Inflammatory macrophage treated with lipopolysaccharide for 1 hour (primary cell): ENCODE measurements at regions not wholly inside any gene's neighbourhood (a gene's known extent, or its start where the extent isn't known, plus 50 kb on each side); places are given as distances from the start of the nearest gene placed in this dataset.
"Not testable (repeated sequence)": the region's sequence is repeated elsewhere in the genome, so short reads cannot be mapped to it uniquely, and the experiment has no call there.

Source experiments
- DNase-seq, 2 donors: peaks; one replicate each; pipeline ENCODE4 v3.0.0-alpha.2; 2020 to 2022

DNA sequence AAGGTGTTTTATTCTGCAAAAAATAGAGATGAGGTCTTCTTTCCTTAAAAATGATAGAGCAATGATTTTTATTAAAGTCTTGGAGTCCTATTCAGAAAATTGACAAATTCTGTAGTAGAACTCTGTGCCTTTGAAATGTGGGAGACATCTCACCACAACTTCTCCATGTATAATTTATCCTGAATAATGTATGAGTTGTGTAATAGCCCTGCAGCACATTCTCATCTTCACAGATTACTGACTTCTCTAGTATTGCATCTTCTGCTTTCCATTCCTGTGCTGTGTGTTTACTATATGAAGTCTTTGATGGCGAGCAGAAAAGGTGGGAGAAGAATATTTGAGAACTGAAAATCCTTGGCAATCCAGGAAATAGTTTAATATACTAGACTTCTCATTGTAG, 255.6 kb downstream of the TTC6 start:
- DNase-seq: no peak

DNA sequence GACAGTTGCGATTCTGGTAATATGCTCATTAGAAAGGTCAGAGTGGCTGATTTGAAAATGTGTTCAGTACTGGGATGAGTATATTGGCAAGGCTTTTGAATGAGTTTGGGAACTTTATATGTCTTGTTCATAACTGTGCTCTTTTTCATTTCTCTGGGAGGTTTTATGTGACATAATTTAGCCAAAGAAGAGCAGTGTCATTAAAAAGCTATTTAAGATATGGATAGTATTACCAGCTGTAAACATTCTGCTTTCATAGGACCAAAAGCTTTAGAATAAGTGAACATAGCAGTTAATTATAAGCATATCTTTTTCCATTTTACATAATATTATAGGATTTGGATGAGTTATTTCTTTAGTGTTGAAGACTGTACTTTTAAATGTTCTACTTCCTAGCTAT, 260.4 kb downstream of the TTC6 start:
- DNase-seq: no peak

GRCh38 chr14:37857774-37858266, 262.4 kb downstream of the TTC6 start:
- DNase-seq: no peak

DNA sequence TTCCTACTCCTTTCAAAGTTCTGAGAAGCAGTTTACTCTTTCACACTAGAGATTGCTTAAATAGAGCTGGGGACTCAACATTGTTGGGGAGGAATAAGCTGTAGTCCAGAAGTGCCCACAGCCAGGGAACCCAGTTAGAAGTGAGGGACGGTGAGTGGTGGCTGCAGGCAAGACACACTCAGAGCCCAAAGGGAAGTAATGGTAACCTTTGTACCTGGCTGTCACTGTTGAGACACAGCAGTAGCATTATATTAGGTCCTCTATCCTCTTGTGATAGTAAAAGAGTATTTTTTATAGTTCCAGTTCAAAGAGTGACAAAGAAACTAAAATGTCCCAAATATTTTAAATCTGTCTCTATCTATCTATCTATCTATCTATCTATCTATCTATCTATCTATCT, 263.3 kb downstream of the TTC6 start:
- DNase-seq: no peak

DNA sequence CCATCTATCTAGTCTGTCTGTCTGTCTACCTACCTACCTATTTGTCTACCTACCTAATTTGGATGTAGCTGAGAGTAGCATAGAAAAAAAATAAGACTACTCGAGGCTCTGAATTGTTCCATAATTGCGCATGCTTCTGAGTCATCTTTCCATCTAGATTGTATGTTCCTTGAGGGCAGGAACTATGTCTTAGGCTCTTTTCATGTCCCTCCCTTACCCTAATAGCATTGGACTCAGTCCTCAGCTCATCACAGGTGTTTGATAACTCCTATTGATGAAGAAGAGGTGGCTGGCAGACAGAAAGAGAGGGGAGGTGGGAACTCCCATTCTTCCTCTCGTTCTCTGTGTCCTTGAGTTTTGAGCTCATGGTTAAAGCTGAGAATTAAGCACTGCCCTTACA, 263.7 kb downstream of the TTC6 start:
- DNase-seq: no peak

DNA sequence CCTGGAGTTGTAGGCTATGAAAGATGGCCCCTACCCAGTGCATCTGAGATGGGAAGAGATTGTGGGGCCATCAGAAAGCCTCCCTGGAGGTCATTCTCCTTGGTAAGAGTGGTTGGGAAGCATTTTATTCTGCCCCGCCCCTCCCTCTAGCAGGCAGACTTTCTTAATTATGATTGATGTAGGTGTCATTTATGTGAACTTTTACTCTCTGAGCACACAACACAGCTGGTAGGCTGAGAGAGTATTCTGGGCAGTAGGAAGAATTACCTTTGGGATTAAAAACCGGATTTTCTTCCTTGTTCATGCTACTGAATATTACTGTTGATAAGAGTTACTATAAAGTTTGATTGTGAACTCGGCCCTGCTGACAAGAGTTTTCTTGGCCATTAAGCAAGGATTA, 266.8 kb downstream of the TTC6 start:
- DNase-seq: no peak

DNA sequence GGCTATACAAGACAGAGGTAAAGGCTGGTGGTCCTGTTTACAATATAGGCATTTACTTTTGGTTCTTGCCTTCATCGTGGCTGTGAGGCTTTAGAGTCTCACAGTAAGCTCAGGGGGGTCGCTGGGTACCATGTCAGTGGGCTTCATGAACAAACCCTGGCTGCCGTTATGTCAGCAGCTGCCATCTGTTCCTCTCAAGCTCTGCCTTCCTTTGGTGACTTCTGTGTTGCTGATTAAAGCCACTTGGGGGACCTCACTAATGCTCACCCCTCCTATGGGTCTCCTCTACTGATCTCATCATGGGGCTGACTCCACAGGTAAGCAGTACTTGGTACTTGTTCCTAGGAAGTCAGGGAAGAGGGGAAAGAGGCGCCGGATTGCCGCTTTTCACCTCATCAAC, 268.7 kb downstream of the TTC6 start:
- DNase-seq: no peak

GRCh38 chr14:37864861-37865718, 269.7 kb downstream of the TTC6 start:
- no peak for DNase-seq

DNA sequence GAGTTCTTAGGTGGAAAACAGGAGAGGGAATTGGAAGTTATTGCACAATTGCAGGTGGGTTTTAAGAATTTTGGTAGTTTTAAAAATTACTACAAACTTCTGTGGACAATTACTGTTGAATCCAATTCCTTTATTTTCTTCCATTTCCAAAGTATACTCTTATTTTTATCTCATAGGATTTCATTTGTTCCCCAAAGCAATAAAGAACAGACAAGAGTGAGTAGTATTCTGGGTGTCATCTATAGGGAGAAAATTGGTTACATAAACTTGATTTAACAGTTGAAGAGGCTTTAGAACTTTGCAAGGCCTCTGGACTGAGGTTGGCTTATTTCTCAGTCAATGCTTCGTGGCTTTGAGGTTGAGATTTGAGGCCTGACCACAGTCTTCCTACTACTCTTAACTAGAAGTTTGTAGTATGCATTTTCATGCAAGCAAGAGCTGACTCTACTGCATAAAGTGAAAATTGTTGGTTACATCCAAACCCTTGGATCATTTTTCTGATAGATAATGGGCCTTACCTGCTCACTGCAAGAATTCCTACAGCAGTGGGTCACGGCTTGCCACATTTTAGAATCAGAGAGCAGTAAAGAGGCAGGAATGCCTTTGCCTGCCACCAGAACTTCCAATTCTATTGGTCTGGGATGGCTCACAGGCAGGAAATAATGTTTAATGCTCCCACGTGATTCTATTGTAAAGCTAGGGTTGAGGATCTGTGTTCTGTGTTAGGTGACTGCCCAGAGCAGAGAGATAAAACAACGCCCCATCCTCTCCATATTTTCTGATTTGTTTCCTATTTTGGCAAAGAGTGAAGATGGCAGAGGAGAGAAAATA, 270.5 kb downstream of the TTC6 start:
- no peak for DNase-seq

DNA sequence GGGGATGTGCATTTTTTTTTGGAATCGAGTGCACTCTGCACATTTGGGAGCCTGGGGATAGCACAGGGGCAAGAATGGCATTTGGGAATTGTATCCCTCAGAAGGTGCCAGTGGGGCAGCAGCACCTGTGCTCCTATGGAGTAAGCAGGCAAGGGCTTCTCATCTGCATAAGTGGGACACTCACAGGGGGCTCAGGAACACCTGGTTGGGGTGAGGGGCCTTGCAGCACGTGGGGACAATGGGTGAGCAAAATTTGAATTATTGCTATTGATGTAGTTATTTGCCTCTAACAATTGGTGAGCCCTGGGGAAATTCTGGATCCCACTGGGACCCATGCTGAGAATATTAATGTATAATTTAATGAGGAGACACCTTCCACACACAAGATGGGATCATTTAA, 274.2 kb downstream of the TTC6 start:
- no peak for DNase-seq

GRCh38 chr14:37870170-37870569, 274.7 kb downstream of the TTC6 start:
- no peak for DNase-seq

GRCh38 chr14:37870632-37871346, 275.4 kb downstream of the TTC6 start:
- no peak for DNase-seq

DNA sequence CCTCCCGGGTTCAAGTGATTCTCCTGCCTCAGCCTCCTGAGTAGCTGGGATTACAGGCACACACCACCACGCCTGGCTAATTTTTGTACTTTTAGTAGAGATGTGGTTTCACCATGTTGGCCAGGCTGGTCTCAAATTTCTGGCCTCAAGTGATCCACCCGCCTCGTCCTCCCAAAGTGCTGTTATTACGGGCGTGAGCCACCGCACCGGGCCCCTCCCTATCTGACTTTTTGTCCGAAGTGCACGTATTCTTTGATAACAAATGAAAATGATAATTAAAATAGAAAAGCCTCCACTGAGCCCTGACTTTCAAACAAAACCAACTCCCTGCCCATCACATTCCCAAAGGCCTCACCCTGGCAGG, 278.6 kb downstream of the TTC6 start:
- DNase-seq: not testable (repeated sequence)

GRCh38 chr14:37874429-37875109, 279.1 kb downstream of the TTC6 start:
- peak; percentile 37 to 91 for DNase-seq

- no peak for DNase-seq
Measured at GRCh38 chr14:37888234-37888633, 292.8 kb downstream of the TTC6 start.

DNA sequence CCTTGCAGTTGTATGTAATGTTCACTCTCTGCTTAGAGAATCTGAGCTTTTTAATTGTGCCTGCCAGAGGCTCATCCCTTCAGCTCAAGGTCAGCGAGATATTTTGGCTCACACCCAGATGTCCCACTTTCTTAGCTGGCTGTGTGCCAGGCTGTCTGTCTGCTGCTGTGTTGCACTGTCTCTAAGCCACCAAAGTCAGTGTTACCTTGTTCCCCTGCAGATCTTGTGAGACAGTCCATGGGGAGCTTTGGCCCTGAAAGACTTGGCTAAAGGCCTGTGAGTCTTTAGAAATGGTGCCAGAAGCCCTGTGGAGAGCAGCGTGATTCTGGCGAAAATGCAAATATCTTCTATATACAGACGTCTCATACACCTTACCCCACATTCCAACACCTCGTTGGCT, 293.7 kb downstream of the TTC6 start:
- DNase-seq: no peak

- DNase-seq: no peak
Measured at GRCh38 chr14:37890095-37890494, 294.7 kb downstream of the TTC6 start.

GRCh38 chr14:37891500-37891899, 296.1 kb downstream of the TTC6 start:
- DNase-seq: not testable (repeated sequence)

DNA sequence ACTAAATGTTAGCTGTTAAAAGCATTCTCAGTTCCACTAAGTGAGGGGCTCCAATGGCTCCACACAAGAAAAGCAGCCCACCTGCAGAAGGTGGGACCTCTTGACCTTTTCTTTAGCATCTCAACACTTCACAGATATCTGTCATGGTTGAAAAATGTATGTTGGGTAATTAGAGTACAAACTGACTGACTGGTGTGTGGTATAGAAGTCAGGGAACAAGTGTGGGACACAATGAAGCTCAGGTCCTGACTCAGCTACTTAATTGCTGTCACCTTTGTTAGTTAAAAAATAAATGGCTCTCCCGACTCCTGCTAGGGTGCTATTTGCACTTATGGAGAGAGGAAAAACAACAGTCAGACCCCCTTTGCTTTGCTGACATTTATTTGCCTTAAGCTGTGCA, 299.0 kb downstream of the TTC6 start:
- DNase-seq: no peak

DNA sequence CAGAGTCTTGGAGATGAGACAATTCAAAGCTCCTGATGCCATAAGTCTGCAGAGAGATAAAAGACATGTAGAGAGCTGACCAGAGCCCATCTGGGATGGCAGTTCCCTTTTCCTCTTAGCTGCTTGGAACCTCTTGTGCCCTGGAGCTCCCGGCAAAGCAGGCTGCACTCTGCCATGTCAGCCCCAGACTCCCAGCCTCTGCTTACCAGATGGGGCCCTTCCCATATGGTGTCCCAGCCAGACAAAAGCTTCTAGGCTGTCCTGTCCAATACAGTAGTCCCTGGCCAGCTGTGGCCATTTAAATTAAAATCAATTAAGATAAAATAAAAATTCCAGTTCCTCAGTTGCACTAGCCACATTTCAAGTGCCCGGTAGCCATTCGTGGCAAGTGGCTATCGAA, 303.9 kb downstream of the TTC6 start:
- DNase-seq: no peak

DNA sequence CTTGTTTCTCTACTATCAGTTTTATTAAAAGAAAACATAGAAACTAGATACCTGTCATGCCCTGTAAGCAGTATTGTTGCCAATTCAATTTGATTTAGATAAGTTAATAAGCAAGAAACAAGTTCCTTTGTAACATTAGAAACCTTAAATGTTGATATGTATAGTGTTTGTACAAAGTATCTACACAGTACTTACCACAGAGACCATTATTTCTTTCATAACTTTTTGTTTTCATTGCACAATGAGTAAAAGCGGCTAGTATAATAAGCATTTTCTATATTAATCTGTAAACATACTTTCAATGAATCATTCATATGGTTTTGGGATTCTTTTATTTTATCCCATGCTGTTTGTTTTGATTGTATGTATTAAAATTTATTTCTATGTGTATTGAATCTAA, 305.1 kb downstream of the TTC6 start:
- no peak for DNase-seq

GRCh38 chr14:37901978-37902377, 305.7 kb upstream of the SSTR1 start:
- DNase-seq: no peak
